ENCODE measurements at regions not wholly inside any gene's neighbourhood (a gene's known extent, or its start where the extent isn't known, plus 50 kb on each side); places are given as distances from the start of the nearest gene placed in this dataset.

- H3K36me3 ChIP-seq (ENCODE audit: low read depth, missing control alignments) = no peaks in the 10 kb centered on the region
- H3K4me1 ChIP-seq = no peaks in the 10 kb centered on the region
- no peak overlapping the region for H3K4me3 ChIP-seq
- no peaks in the 10 kb centered on the region for H3K27me3 ChIP-seq
- TF ChIP-seq CTCF (IDR thresholded peaks at IDR 0.05) (no peak), POLR2A (IDR thresholded peaks at IDR 0.05) (no peak)
- DNase-seq = no peak
- no peaks in the 10 kb centered on the region for H3K9me3 ChIP-seq
- intact Hi-C loops (cut with DNase I; ENCODE audit: low total_unique reads) = no loop called here
- H3K27ac ChIP-seq = no peak overlapping the region
- 96 to 100% methylated on average over 1 of the region's 1 CpG for WGBS, 2 donors
Measured at GRCh38 chr9:26191711-26192110, 513.5 kb upstream of the TUSC1 start.

- H3K4me3 ChIP-seq = no peak overlapping the region
- no peak overlapping the region for H3K27ac ChIP-seq
- no peaks in the 10 kb centered on the region for H3K36me3 ChIP-seq (ENCODE audit: low read depth, missing control alignments)
- no peak for DNase-seq
- TF ChIP-seq POLR2A (IDR thresholded peaks at IDR 0.05) (no peak), CTCF (IDR thresholded peaks at IDR 0.05) (no peak)
- intact Hi-C loops (cut with DNase I; ENCODE audit: low total_unique reads) = no loop called here
- WGBS, 2 donors = 54 to 66% methylated on average over 2 of the region's 2 CpGs
- no peaks in the 10 kb centered on the region for H3K9me3 ChIP-seq
- no peaks in the 10 kb centered on the region for H3K4me1 ChIP-seq
- no peaks in the 10 kb centered on the region for H3K27me3 ChIP-seq
Measured at GRCh38 chr9:26181836-26182235, 503.6 kb upstream of the TUSC1 start.

- H3K27me3 ChIP-seq = no peaks in the 10 kb centered on the region
- no peaks in the 10 kb centered on the region for H3K4me1 ChIP-seq
- no peaks in the 10 kb centered on the region for H3K36me3 ChIP-seq (ENCODE audit: low read depth, missing control alignments)
- no peaks in the 10 kb centered on the region for H3K9me3 ChIP-seq
- WGBS, 2 donors = 88 to 90% methylated on average over 1 of the region's 1 CpG
- TF ChIP-seq POLR2A (IDR thresholded peaks at IDR 0.05) (no peak), CTCF (IDR thresholded peaks at IDR 0.05) (no peak)
- no peak for DNase-seq
- no peak overlapping the region for H3K27ac ChIP-seq
- intact Hi-C loops (cut with DNase I; ENCODE audit: low total_unique reads) = no loop called here
- H3K4me3 ChIP-seq = no peak overlapping the region
Measured at GRCh38 chr9:26176628-26177027, 498.4 kb upstream of the TUSC1 start.

GRCh38 chr9:26175264-26175663, 497.0 kb upstream of the TUSC1 start:
- Histone ChIP-seq H3K4me1 (no peaks in the 10 kb centered on the region), H3K36me3 (ENCODE audit: low read depth, missing control alignments) (no peaks in the 10 kb centered on the region), H3K27ac (no peak overlapping the region), H3K4me3 (no peak overlapping the region), H3K27me3 (no peaks in the 10 kb centered on the region), H3K9me3 (no peaks in the 10 kb centered on the region)
- intact Hi-C loops (cut with DNase I; ENCODE audit: low total_unique reads) = no loop called here
- DNase-seq = no peak
- no peak for TF ChIP-seq CTCF (IDR thresholded peaks at IDR 0.05)
- no peak for TF ChIP-seq POLR2A (IDR thresholded peaks at IDR 0.05)
- WGBS, 2 donors = 100% methylated on average over 1 of the region's 1 CpG

GRCh38 chr9:26172301-26172700, 494.1 kb upstream of the TUSC1 start:
- Histone ChIP-seq H3K27me3 (no peaks in the 10 kb centered on the region), H3K27ac (no peak overlapping the region), H3K4me3 (no peak overlapping the region), H3K4me1 (no peaks in the 10 kb centered on the region), H3K36me3 (ENCODE audit: low read depth, missing control alignments) (no peaks in the 10 kb centered on the region), H3K9me3 (no peaks in the 10 kb centered on the region)
- intact Hi-C loops (cut with DNase I; ENCODE audit: low total_unique reads) = no loop called here
- no peak for DNase-seq
- 66 to 68% methylated on average over 2 of the region's 2 CpGs for WGBS, 2 donors
- TF ChIP-seq POLR2A (IDR thresholded peaks at IDR 0.05) (no peak), CTCF (IDR thresholded peaks at IDR 0.05) (no peak)

All from testis (tissue), 2 donors.